ENCODE measurements at regions not wholly inside any gene's neighbourhood (a gene's known extent, or its start where the extent isn't known, plus 50 kb on each side); places are given as distances from the start of the nearest gene placed in this dataset.

GRCh38 chrX:125744914-125745313 lies 421.2 kb downstream of the DCAF12L2 start:
- TF ChIP-seq, protein P1, sequence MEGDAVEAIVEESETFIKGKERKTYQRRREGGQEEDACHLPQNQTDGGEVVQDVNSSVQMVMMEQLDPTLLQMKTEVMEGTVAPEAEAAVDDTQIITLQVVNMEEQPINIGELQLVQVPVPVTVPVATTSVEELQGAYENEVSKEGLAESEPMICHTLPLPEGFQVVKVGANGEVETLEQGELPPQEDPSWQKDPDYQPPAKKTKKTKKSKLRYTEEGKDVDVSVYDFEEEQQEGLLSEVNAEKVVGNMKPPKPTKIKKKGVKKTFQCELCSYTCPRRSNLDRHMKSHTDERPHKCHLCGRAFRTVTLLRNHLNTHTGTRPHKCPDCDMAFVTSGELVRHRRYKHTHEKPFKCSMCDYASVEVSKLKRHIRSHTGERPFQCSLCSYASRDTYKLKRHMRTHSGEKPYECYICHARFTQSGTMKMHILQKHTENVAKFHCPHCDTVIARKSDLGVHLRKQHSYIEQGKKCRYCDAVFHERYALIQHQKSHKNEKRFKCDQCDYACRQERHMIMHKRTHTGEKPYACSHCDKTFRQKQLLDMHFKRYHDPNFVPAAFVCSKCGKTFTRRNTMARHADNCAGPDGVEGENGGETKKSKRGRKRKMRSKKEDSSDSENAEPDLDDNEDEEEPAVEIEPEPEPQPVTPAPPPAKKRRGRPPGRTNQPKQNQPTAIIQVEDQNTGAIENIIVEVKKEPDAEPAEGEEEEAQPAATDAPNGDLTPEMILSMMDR (IDR thresholded peaks at IDR 0.05; ENCODE audit: low read depth, low read length) = no peak

GRCh38 chrX:125757794-125758564 lies 408.1 kb downstream of the DCAF12L2 start:
- no peak for DNase-seq (ENCODE audit: low read depth, low spot score)
- TF ChIP-seq, protein P1 (IDR thresholded peaks at IDR 0.05; ENCODE audit: low read depth, low read length) = no peak
- in situ Hi-C loops (cut with HindIII; ENCODE audit: low sequenced_read_pairs) = no loop called here
- H3K4me3 ChIP-seq (ENCODE audit: low read depth, low read length) = no peak overlapping the region

More at GRCh38 chrX:125744914-125745313, 421.2 kb downstream of the DCAF12L2 start:
- DNase-seq (ENCODE audit: low read depth, low spot score) = no peak
- no peak overlapping the region for H3K4me3 ChIP-seq (ENCODE audit: low read depth, low read length)
- in situ Hi-C loops (cut with HindIII; ENCODE audit: low sequenced_read_pairs) = no loop called here

DNA sequence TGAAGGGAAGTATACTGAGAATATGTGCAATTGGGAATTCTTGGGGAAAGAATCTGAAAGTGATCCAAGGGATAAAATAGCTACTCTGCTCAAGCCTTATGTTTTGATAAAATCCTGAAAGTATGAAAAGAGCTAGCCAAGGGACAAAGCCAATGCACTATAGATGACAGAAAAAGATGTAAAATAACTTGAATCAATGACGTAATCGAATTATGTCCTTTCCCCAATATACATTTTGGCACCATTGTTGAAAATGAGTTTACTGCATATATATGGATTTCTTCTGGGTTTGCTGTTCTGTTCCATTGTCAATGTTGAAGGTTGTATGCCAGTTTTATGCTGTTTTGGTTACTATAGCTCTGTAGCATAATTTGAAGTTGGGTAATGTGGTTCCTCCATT lies 407.3 kb downstream of the DCAF12L2 start:
- in situ Hi-C loops (cut with HindIII; ENCODE audit: low sequenced_read_pairs) = no loop called here
- DNase-seq (ENCODE audit: low read depth, low spot score) = no peak
- TF ChIP-seq, protein P1 (IDR thresholded peaks at IDR 0.05; ENCODE audit: low read depth, low read length) = no peak
- H3K4me3 ChIP-seq (ENCODE audit: low read depth, low read length) = no peak overlapping the region

DNA sequence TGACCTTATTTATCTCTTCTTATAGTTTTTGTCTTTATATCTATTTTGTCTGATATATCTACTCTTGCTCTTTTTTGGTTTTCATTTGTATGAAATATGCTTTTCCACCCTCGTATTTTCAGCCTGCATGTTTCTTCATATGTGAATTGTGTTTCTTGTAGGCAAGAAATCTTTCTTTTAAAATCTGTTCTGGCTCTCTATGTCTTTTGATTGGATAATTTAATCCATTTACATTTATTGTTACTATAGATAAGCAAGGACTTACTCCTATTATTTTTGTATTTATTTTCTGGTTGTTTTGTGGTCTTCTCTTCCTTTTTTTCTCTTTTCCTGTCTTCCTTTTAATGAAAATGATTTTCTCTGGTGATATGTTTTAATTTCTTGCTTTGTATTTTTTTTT lies 403.1 kb downstream of the DCAF12L2 start:
- DNase-seq (ENCODE audit: low read depth, low spot score) = no peak
- H3K4me3 ChIP-seq (ENCODE audit: low read depth, low read length) = no peak overlapping the region
- in situ Hi-C loops (cut with HindIII; ENCODE audit: low sequenced_read_pairs) = no loop called here
- TF ChIP-seq, protein P1 (IDR thresholded peaks at IDR 0.05; ENCODE audit: low read depth, low read length) = no peak

DNA sequence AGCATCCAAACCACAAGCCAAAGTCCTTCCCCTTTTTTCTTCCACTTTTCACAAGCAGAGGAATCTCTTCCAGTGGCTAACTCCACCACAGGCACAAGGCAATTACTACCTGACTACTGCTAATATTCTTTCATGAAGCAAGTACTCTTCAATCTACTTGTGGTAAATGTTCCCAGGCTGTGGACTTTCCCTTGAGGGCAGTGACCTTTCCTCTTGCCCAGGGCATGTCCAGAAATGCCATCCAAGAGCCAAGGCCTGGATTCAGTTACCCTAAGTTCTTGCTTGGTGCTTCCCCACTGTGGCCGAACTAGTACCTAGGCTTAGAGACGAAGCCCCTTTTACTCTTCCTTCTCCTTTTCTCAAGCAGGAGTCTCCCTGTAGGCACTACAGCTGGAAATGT lies 400.7 kb downstream of the DCAF12L2 start:
- DNase-seq (ENCODE audit: low read depth, low spot score) = no peak
- TF ChIP-seq, protein P1 (IDR thresholded peaks at IDR 0.05; ENCODE audit: low read depth, low read length) = no peak
- in situ Hi-C loops (cut with HindIII; ENCODE audit: low sequenced_read_pairs) = no loop called here
- no peak overlapping the region for H3K4me3 ChIP-seq (ENCODE audit: low read depth, low read length)

DNA sequence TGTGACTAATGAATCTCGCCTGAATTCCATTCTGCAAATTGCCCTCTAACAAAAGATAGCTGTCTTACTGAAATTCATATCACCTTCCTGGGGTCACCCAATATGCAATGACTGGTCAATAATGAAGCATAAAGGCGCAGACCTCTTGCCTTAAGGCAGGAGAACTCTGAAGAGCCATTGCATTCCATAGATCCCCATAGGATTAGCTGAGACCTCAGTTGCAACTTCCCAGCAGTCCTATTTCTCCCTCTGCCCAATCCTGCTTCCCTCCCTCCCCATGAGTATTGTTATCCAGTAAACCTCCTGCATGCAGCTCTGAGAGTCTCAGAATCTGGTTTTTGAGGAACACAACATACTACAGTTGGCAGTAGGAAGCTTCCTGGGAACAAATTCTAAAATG lies 396.5 kb downstream of the DCAF12L2 start:
- no peak overlapping the region for H3K4me3 ChIP-seq (ENCODE audit: low read depth, low read length)
- in situ Hi-C loops (cut with HindIII; ENCODE audit: low sequenced_read_pairs) = no loop called here
- TF ChIP-seq, protein P1 (IDR thresholded peaks at IDR 0.05; ENCODE audit: low read depth, low read length) = no peak
- DNase-seq (ENCODE audit: low read depth, low spot score) = no peak
